Activated naive CD8-positive, alpha-beta T cell treated with anti-CD3 and anti-CD28 coated beads, Interleukin-2, amount 10 ng/mL, durations not matched to agents 7 days and 5 days (primary cell): ENCODE measurements at regions not wholly inside any gene's neighbourhood (a gene's known extent, or its start where the extent isn't known, plus 50 kb on each side); places are given as distances from the start of the nearest gene placed in this dataset.

Source experiments
- ATAC-seq: fragments of 150-1000 bp; cut with Tn5 transposase; one replicate; pipeline ENCODE4 v1.10.0; 2021; ENCODE audit warnings: low read depth, moderate library complexity
- POLR2A ChIA-PET: fragments of 350-600 bp; sonication (Branson Sonifier 250); formaldehyde crosslinking; loops from one replicate; lab custom pipeline; 2021; ENCODE audit warnings: antibody characterized with exemption; lab: Charles Lee
- DNase-seq: peaks from one replicate; pipeline ENCODE4 v3.0.0; 2021
- H3K27ac Mint-ChIP-seq: one replicate; pipeline ENCODE4 v1.8.0; 2022; ENCODE audit warnings: mild to moderate bottlenecking, mixed read lengths
- H3K27me3 Mint-ChIP-seq: one replicate; pipeline ENCODE4 v1.8.0; 2022; ENCODE audit warnings: mild to moderate bottlenecking, moderate library complexity, mixed read lengths
- H3K36me3 Mint-ChIP-seq: one replicate; pipeline ENCODE4 v1.8.0; 2021; ENCODE audit warnings: mild to moderate bottlenecking, mixed read lengths
- H3K4me1 Mint-ChIP-seq: one replicate; pipeline ENCODE4 v1.8.0; 2021; ENCODE audit warnings: mixed read lengths
- H3K4me3 Mint-ChIP-seq: one replicate; pipeline ENCODE4 v1.8.0; 2022; ENCODE audit warnings: mild to moderate bottlenecking, moderate library complexity, mixed read lengths
- H3K9me3 Mint-ChIP-seq: one replicate; pipeline ENCODE4 v1.8.0; 2021; ENCODE audit warnings: mixed read lengths

DNA sequence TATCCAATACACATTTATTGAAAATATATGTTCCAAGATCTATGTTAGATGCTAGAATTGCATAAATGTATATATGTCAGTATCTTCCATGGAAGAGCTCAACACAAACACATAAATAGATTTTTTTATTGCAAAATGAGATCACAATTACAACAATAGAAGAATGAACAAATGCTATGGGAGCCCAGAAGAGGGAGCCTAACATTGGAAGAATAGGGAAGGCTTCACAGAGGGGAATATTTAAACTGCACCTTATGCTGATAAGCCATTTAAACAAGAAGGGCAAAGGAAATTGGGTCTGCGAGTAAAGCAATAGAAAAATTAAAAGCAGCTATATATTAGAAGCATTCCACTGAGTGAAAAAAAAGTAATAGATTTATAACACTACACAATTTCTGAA is 96.1 kb upstream of the LRRC55 start:
- Mint-ChIP-seq H3K27me3 (no peaks in the 10 kb centered on the region), H3K4me1 (no peaks in the 10 kb centered on the region), H3K4me3 (no peak overlapping the region), H3K9me3 (no peaks in the 10 kb centered on the region), H3K27ac (no peak overlapping the region), H3K36me3 (no peaks in the 10 kb centered on the region)
- POLR2A ChIA-PET: no interaction called here
- ATAC-seq (no peak), DNase-seq (no peak)

GRCh38 chr11:57087991-57088390 is 93.8 kb upstream of the LRRC55 start:
- Mint-ChIP-seq H3K36me3 (no peaks in the 10 kb centered on the region), H3K27me3 (peaks cover 3% of the 10 kb centered on the region), H3K9me3 (no peaks in the 10 kb centered on the region), H3K4me1 (no peaks in the 10 kb centered on the region), H3K4me3 (no peak overlapping the region), H3K27ac (no peak overlapping the region)
- ATAC-seq (no peak), DNase-seq (no peak)
- POLR2A ChIA-PET: no interaction called here

DNA sequence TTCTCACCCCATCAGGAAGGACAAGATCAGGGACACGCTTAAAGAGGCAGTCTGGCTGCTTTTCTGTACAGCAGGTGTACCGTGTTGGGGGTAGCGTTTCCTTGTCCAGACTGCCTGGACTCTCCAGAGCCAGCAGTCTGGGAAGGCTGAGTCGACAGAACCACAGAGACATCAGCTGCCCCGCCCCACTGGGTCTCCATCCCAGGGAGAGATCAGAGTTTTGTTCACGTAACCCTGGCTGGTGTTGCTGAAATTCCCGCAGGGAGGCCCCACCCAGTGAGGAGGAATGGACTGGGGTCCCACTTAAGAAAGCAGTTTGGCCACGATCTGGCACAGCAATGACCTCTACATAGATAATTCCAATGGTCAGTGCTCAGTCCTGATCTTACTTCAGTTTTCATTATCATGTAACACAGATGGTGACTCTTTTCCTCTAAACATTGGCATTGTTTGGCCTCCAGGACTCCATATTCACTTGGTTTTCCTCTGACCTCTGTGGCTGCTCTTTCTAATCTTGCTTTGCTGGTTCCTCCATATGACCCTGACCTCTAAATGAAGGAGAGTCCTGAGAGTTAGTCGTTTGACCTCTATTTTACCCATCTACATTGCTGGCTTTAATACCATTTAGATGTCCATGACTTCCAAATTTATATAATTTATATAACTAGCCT is 89.6 kb upstream of the LRRC55 start:
- Mint-ChIP-seq H3K4me3 (no peak overlapping the region), H3K36me3 (no peaks in the 10 kb centered on the region), H3K27ac (no peak overlapping the region), H3K9me3 (no peaks in the 10 kb centered on the region), H3K27me3 (peaks cover 3% of the 10 kb centered on the region), H3K4me1 (no peaks in the 10 kb centered on the region)
- DNase-seq (no peak), ATAC-seq (no peak)
- POLR2A ChIA-PET: no interaction called here

DNA sequence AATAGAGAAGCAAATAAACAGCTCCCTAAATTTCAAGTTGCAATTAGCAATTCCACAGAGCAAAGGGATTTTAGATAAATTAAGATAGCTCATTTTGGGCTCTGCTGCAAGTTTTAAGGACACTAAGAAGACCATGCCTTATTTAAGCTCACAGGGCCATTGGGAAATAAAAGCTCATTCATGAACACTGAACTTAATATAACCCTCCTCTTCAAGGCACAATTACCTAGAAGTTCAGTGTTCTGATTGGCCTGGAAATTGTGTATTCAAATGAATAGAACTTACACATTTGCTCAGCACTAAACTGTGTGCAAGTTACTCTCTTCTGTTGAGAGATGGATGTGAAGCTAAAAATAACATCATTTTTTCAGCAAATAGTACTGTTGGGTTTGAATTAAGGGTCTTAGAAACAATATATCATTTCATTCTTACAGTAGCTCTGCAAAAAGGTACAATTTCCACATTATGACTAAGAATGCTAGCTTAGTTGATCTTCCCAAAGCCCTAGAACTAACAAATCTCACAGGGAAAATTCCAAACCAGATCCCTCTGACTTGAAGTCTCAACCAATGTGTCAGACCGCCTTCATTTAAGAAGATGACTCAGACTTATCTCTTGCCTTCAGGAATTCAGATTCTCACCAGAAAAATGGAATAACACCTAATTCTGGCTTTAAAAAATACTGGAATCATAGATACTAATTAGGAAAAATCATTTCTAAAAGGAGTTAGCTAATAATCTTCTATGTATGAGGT is 87.4 kb upstream of the LRRC55 start:
- H3K36me3 Mint-ChIP-seq: no peaks in the 10 kb centered on the region
- ATAC-seq: no peak
- no peak overlapping the region for H3K4me3 Mint-ChIP-seq
- no peak overlapping the region for H3K27ac Mint-ChIP-seq
- H3K9me3 Mint-ChIP-seq: no peaks in the 10 kb centered on the region
- no peaks in the 10 kb centered on the region for H3K4me1 Mint-ChIP-seq
- H3K27me3 Mint-ChIP-seq: peaks cover 3% of the 10 kb centered on the region
- DNase-seq: no peak
- POLR2A ChIA-PET: no interaction called here

- ATAC-seq: no peak
- H3K36me3 Mint-ChIP-seq: no peaks in the 10 kb centered on the region
- no peak overlapping the region for H3K27ac Mint-ChIP-seq
Observed at GRCh38 chr11:57095417-57095816, 86.3 kb upstream of the LRRC55 start.

DNA sequence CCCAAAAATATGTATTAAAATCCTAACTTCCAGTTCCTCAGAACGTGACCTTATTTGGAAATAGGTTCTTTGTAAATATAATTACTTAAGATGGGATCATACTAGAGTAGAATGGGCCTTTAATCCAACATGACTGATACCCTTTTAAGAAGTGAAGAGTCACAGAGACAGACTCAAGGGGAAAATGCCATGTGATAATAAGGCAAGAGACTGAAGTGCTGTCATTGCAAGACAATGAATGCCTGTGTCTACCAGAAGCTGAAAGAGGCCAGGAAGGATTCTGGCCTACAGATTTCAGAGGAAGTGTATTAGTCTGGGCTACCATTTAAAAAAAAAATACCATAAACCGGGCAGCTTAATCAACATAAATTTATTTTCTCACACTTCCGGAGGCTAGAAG is 85.9 kb upstream of the LRRC55 start:
- DNase-seq (no peak), ATAC-seq (no peak)
- Mint-ChIP-seq H3K27me3 (peaks cover 3% of the 10 kb centered on the region), H3K9me3 (no peaks in the 10 kb centered on the region), H3K36me3 (no peaks in the 10 kb centered on the region), H3K27ac (no peak overlapping the region), H3K4me1 (no peaks in the 10 kb centered on the region), H3K4me3 (no peak overlapping the region)
- POLR2A ChIA-PET: no interaction called here

More at GRCh38 chr11:57095417-57095816, 86.3 kb upstream of the LRRC55 start:
- Mint-ChIP-seq H3K27me3 (peaks cover 3% of the 10 kb centered on the region), H3K4me1 (no peaks in the 10 kb centered on the region), H3K4me3 (no peak overlapping the region), H3K9me3 (no peaks in the 10 kb centered on the region)
- no peak for DNase-seq
- POLR2A ChIA-PET: no interaction called here

DNA sequence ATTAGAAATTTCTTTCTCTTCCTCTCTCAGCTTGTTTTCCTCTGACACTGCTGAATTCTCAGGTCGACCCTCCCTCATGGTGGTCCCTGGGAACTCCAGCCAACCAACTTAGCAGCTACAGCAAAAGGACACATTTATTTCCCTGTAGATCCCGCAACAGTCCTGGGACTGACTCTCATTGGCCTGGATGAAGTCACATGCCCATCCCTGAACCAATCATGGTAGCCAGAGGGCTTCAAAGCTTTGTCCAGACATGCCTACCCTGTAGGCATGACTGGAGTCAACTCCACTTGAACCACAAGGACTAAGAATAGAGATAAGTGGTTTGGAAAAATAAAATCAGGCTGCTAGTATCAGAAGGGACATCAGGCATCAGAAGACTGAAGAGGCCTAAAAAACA is 84.6 kb upstream of the LRRC55 start:
- no peaks in the 10 kb centered on the region for H3K9me3 Mint-ChIP-seq
- peaks cover 2% of the 10 kb centered on the region for H3K27me3 Mint-ChIP-seq
- H3K36me3 Mint-ChIP-seq: no peaks in the 10 kb centered on the region
- DNase-seq (no peak), ATAC-seq (no peak)
- H3K27ac Mint-ChIP-seq: no peak overlapping the region
- POLR2A ChIA-PET: no interaction called here
- H3K4me3 Mint-ChIP-seq: no peak overlapping the region
- no peaks in the 10 kb centered on the region for H3K4me1 Mint-ChIP-seq

GRCh38 chr11:57098191-57098590 is 83.6 kb upstream of the LRRC55 start:
- ATAC-seq: no peak
- H3K9me3 Mint-ChIP-seq: no peaks in the 10 kb centered on the region
- no peak overlapping the region for H3K4me3 Mint-ChIP-seq
- no peak overlapping the region for H3K27ac Mint-ChIP-seq
- no peak for DNase-seq
- peaks cover 4% of the 10 kb centered on the region for H3K27me3 Mint-ChIP-seq
- H3K4me1 Mint-ChIP-seq: no peaks in the 10 kb centered on the region
- no peaks in the 10 kb centered on the region for H3K36me3 Mint-ChIP-seq
- POLR2A ChIA-PET: no interaction called here

DNA sequence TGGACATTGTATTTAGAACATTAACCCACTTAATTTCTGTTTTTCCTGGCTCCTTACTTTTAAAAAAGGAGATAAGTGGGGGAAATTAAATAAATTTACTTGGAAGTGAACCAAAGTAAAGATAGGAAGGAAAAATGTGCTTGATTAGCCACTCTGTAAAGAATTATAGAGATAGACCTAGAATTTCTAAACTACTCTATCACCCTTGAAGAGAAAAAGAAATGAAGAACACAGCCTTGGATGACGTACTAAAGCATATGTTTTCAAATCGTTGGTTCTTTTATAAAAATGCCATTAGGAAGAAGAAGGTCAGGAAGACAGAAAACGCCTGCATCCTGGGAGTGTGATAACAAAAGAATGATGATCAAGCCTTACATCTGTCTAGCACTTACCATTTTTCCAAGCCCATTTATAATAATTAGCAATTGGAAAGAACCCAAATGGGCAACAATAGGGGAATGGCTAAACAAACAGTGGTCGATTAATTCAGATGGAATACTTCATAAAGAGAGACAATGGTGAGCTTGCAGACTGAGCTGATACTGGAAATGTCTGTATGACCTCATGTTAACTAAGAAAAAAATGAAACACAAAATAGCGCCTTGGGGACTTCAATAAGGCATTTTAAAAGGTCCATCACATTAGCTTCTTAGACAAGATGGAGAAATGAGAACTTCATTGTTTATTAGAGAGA is 81.0 kb upstream of the LRRC55 start:
- Mint-ChIP-seq H3K27ac (no peak overlapping the region), H3K9me3 (no peaks in the 10 kb centered on the region), H3K4me1 (no peaks in the 10 kb centered on the region), H3K36me3 (no peaks in the 10 kb centered on the region), H3K27me3 (peaks cover 7% of the 10 kb centered on the region), H3K4me3 (no peak overlapping the region)
- ATAC-seq: no peak
- DNase-seq: no peak
- POLR2A ChIA-PET: no interaction called here

DNA sequence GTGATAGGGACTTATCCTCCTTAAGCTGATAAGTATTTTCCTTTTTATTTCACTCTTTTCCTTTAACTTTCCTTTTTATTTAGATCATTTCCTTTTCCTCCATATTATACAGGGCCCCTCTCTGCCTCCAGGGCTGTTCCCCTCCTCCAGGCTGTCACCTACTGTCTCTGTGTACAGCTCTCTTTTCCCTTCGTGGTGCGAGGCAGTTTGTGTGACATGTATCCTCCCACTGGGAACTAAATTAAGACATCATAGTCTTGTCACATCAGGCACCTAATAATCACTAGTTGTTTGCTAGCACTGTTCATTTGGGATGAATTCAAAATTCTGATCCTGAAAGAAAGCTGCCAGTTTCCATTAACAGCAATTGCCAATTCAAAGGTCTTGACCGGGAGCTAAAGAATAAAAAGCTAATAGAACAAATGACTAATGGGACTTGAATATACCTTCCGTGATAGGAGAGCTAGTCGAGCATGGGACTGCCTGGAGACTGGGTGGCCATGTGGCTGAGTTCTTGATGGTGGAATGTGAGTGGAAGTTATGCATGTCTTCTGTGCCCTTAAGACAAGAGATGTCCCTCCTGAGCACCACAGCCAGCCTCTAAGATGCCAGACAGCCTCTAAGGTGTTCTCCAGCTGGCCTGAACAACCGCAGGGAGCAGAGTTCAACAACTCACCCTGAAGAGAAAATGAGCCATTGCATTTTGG is 77.7 kb upstream of the LRRC55 start:
- no peak overlapping the region for H3K27ac Mint-ChIP-seq
- DNase-seq: no peak
- peaks cover 7% of the 10 kb centered on the region for H3K27me3 Mint-ChIP-seq
- ATAC-seq: no peak
- no peak overlapping the region for H3K4me3 Mint-ChIP-seq
- POLR2A ChIA-PET: no interaction called here
- H3K4me1 Mint-ChIP-seq: no peaks in the 10 kb centered on the region
- no peaks in the 10 kb centered on the region for H3K36me3 Mint-ChIP-seq
- H3K9me3 Mint-ChIP-seq: peaks cover 2% of the 10 kb centered on the region

DNA sequence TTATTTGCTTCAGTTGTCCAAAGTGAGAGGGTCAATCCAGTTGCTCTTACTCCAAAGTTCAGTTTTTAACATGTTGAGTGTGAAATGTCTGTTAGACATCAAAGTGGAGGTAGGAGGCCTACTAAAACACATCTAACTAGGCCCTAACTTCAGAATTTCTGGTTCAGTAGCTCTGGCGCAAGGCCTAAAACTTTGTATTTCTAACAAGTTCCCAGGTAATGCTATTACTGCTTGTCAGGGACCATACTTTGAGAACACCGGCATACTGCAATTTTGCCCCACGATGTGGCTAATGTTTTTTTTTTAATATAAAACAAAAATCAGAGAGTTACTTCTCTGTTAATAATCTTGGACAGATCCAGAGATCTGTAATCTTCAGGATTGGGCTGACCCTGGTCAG is 72.4 kb upstream of the LRRC55 start:
- Mint-ChIP-seq H3K27me3 (no peaks in the 10 kb centered on the region), H3K4me1 (no peaks in the 10 kb centered on the region), H3K36me3 (no peaks in the 10 kb centered on the region), H3K4me3 (no peak overlapping the region), H3K9me3 (peaks cover 2% of the 10 kb centered on the region), H3K27ac (no peak overlapping the region)
- ATAC-seq (no peak), DNase-seq (no peak)
- POLR2A ChIA-PET: no interaction called here

- POLR2A ChIA-PET: no interaction called here
- Mint-ChIP-seq H3K27ac (no peak overlapping the region), H3K27me3 (no peaks in the 10 kb centered on the region), H3K9me3 (peaks cover 2% of the 10 kb centered on the region), H3K36me3 (no peaks in the 10 kb centered on the region), H3K4me1 (no peaks in the 10 kb centered on the region), H3K4me3 (no peak overlapping the region)
- ATAC-seq: no peak
- no peak for DNase-seq
Observed at GRCh38 chr11:57111619-57112018, 70.1 kb upstream of the LRRC55 start.

DNA sequence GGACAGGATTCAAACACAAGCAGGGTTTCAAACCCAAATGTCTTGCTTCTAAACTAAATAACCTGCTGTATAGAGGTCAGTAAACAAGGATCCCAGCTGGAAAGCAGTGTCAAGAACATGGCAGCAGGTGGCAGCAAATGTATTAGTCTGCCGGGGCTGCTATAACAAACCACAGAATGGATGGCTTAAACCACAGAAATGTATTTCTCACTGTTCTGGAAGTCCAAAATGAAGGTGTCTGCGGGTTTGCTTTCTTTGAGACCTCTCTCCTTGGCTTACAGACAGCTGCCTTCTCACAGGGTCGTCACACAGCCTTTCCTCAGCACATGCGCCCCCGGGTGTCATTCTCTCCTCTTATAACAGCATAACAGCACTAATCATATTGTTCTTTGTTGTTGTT is 65.1 kb upstream of the LRRC55 start:
- Mint-ChIP-seq H3K27me3 (peaks cover 3% of the 10 kb centered on the region), H3K4me1 (no peaks in the 10 kb centered on the region), H3K36me3 (no peaks in the 10 kb centered on the region), H3K27ac (no peak overlapping the region), H3K4me3 (no peak overlapping the region), H3K9me3 (no peaks in the 10 kb centered on the region)
- DNase-seq (peak; percentile 27), ATAC-seq (no peak)
- POLR2A ChIA-PET: no interaction called here
